Activated naive CD4-positive, alpha-beta T cell treated with anti-CD3 and anti-CD28 coated beads for 36 hours (primary cell): ENCODE measurements at regions not wholly inside any gene's neighbourhood (a gene's known extent, or its start where the extent isn't known, plus 50 kb on each side); places are given as distances from the start of the nearest gene placed in this dataset.

Experiments
- CTCF ChIA-PET: fragments of 350-600 bp; sonication (Branson Sonifier 250); formaldehyde crosslinking; loops from one replicate; lab custom pipeline; 2021; ENCODE audit warnings: antibody characterized with exemption; lab: Charles Lee
- DNase-seq: peaks from one replicate; pipeline ENCODE4 v3.0.0-alpha.2; 2020
- H3K27ac Mint-ChIP-seq: one replicate; pipeline ENCODE4 v1.8.0; 2021; ENCODE audit warnings: mild to moderate bottlenecking, mixed read lengths
- H3K27me3 Mint-ChIP-seq: one replicate; pipeline ENCODE4 v1.8.0; 2021; ENCODE audit warnings: low read depth, mixed read lengths
- H3K36me3 Mint-ChIP-seq: one replicate; pipeline ENCODE4 v1.8.0; 2021; ENCODE audit warnings: low read depth, mixed read lengths
- H3K4me1 Mint-ChIP-seq: one replicate; pipeline ENCODE4 v1.8.0; 2021; ENCODE audit warnings: low read depth, mixed read lengths
- H3K4me3 Mint-ChIP-seq: one replicate; pipeline ENCODE4 v1.8.0; 2021; ENCODE audit warnings: mild to moderate bottlenecking, moderate library complexity, mixed read lengths
- H3K9me3 Mint-ChIP-seq: one replicate; pipeline ENCODE4 v1.8.0; 2021; ENCODE audit warnings: mixed read lengths
- intact Hi-C: fragments of 100-400 bp; cut with micrococcal nuclease; formaldehyde crosslinking; loops from one replicate; pipeline ENCODE4 v1.15.1; 2023

GRCh38 chr7:84837405-84837804 lies 349.5 kb downstream of the SEMA3D start:
- intact Hi-C loops: no loop called here
- H3K27me3 Mint-ChIP-seq: no peaks in the 10 kb centered on the region
- no peak overlapping the region for H3K4me3 Mint-ChIP-seq
- H3K9me3 Mint-ChIP-seq: no peaks in the 10 kb centered on the region
- H3K4me1 Mint-ChIP-seq: no peaks in the 10 kb centered on the region
- DNase-seq: no peak
- CTCF ChIA-PET: no interaction called here
- H3K27ac Mint-ChIP-seq: no peak overlapping the region
- no peaks in the 10 kb centered on the region for H3K36me3 Mint-ChIP-seq

- Mint-ChIP-seq H3K36me3 (no peaks in the 10 kb centered on the region), H3K9me3 (no peaks in the 10 kb centered on the region), H3K4me3 (no peak overlapping the region), H3K27me3 (no peaks in the 10 kb centered on the region), H3K27ac (no peak overlapping the region), H3K4me1 (no peaks in the 10 kb centered on the region)
- no peak for DNase-seq
- CTCF ChIA-PET: no interaction called here
- intact Hi-C loops: no loop called here
Measured at GRCh38 chr7:84829719-84830118, 357.1 kb downstream of the SEMA3D start.

GRCh38 chr7:84824057-84824651 lies 362.7 kb downstream of the SEMA3D start:
- Mint-ChIP-seq H3K4me1 (no peaks in the 10 kb centered on the region), H3K9me3 (no peaks in the 10 kb centered on the region), H3K27ac (no peak overlapping the region), H3K36me3 (no peaks in the 10 kb centered on the region), H3K27me3 (peaks cover 6% of the 10 kb centered on the region), H3K4me3 (no peak overlapping the region)
- intact Hi-C loops: no loop called here
- CTCF ChIA-PET: no interaction called here
- DNase-seq: no peak

GRCh38 chr7:84823530-84823929 lies 363.3 kb downstream of the SEMA3D start:
- Mint-ChIP-seq H3K9me3 (no peaks in the 10 kb centered on the region), H3K4me3 (no peak overlapping the region), H3K27me3 (peaks cover 6% of the 10 kb centered on the region), H3K36me3 (no peaks in the 10 kb centered on the region), H3K27ac (no peak overlapping the region), H3K4me1 (no peaks in the 10 kb centered on the region)
- DNase-seq: no peak
- intact Hi-C loops: no loop called here
- CTCF ChIA-PET: no interaction called here

GRCh38 chr7:84822941-84823510 lies 363.8 kb downstream of the SEMA3D start:
- no peaks in the 10 kb centered on the region for H3K36me3 Mint-ChIP-seq
- no peak overlapping the region for H3K4me3 Mint-ChIP-seq
- no peaks in the 10 kb centered on the region for H3K9me3 Mint-ChIP-seq
- CTCF ChIA-PET: no interaction called here
- intact Hi-C loops: no loop called here
- peaks cover 6% of the 10 kb centered on the region for H3K27me3 Mint-ChIP-seq
- no peak overlapping the region for H3K27ac Mint-ChIP-seq
- H3K4me1 Mint-ChIP-seq: no peaks in the 10 kb centered on the region
- DNase-seq: no peak

GRCh38 chr7:84821671-84822534 lies 365.0 kb downstream of the SEMA3D start:
- intact Hi-C loops: no loop called here
- H3K9me3 Mint-ChIP-seq: no peaks in the 10 kb centered on the region
- no peaks in the 10 kb centered on the region for H3K36me3 Mint-ChIP-seq
- H3K4me1 Mint-ChIP-seq: no peaks in the 10 kb centered on the region
- H3K4me3 Mint-ChIP-seq: no peak overlapping the region
- no peak for DNase-seq
- CTCF ChIA-PET: no interaction called here
- H3K27ac Mint-ChIP-seq: no peak overlapping the region
- peaks cover 6% of the 10 kb centered on the region for H3K27me3 Mint-ChIP-seq

GRCh38 chr7:84820481-84820880 lies 366.4 kb downstream of the SEMA3D start:
- no peak for DNase-seq
- CTCF ChIA-PET: no interaction called here
- Mint-ChIP-seq H3K4me3 (no peak overlapping the region), H3K4me1 (no peaks in the 10 kb centered on the region), H3K36me3 (no peaks in the 10 kb centered on the region), H3K27me3 (peaks cover 6% of the 10 kb centered on the region), H3K9me3 (no peaks in the 10 kb centered on the region), H3K27ac (no peak overlapping the region)
- intact Hi-C loops: no loop called here

GRCh38 chr7:84817016-84817415 lies 369.8 kb downstream of the SEMA3D start:
- no peak for DNase-seq
- intact Hi-C loops: no loop called here
- Mint-ChIP-seq H3K4me3 (no peak overlapping the region), H3K36me3 (no peaks in the 10 kb centered on the region), H3K27me3 (peaks cover 2% of the 10 kb centered on the region), H3K27ac (no peak overlapping the region), H3K4me1 (no peaks in the 10 kb centered on the region), H3K9me3 (no peaks in the 10 kb centered on the region)
- CTCF ChIA-PET: no interaction called here

- intact Hi-C loops: no loop called here
- H3K9me3 Mint-ChIP-seq: no peaks in the 10 kb centered on the region
- H3K36me3 Mint-ChIP-seq: no peaks in the 10 kb centered on the region
- CTCF ChIA-PET: no interaction called here
- no peak for DNase-seq
- H3K4me1 Mint-ChIP-seq: no peaks in the 10 kb centered on the region
- no peak overlapping the region for H3K4me3 Mint-ChIP-seq
- H3K27me3 Mint-ChIP-seq: no peaks in the 10 kb centered on the region
- no peak overlapping the region for H3K27ac Mint-ChIP-seq
Measured at GRCh38 chr7:84813376-84813775, 373.5 kb downstream of the SEMA3D start.

- intact Hi-C loops: no loop called here
- Mint-ChIP-seq H3K27ac (no peak overlapping the region), H3K4me3 (no peak overlapping the region), H3K27me3 (no peaks in the 10 kb centered on the region), H3K9me3 (no peaks in the 10 kb centered on the region), H3K36me3 (no peaks in the 10 kb centered on the region), H3K4me1 (no peaks in the 10 kb centered on the region)
- CTCF ChIA-PET: no interaction called here
- DNase-seq: no peak
Measured at GRCh38 chr7:84812021-84812420, 374.8 kb downstream of the SEMA3D start.

GRCh38 chr7:84811362-84811761 lies 375.5 kb downstream of the SEMA3D start:
- H3K36me3 Mint-ChIP-seq: no peaks in the 10 kb centered on the region
- H3K4me3 Mint-ChIP-seq: no peak overlapping the region
- H3K4me1 Mint-ChIP-seq: no peaks in the 10 kb centered on the region
- no peak for DNase-seq
- intact Hi-C loops: no loop called here
- CTCF ChIA-PET: no interaction called here
- no peaks in the 10 kb centered on the region for H3K9me3 Mint-ChIP-seq
- H3K27me3 Mint-ChIP-seq: no peaks in the 10 kb centered on the region
- no peak overlapping the region for H3K27ac Mint-ChIP-seq

GRCh38 chr7:84809877-84810276 lies 377.0 kb downstream of the SEMA3D start:
- intact Hi-C loops: no loop called here
- Mint-ChIP-seq H3K9me3 (no peaks in the 10 kb centered on the region), H3K36me3 (no peaks in the 10 kb centered on the region), H3K4me1 (no peaks in the 10 kb centered on the region), H3K27ac (no peak overlapping the region), H3K27me3 (no peaks in the 10 kb centered on the region), H3K4me3 (no peak overlapping the region)
- CTCF ChIA-PET: no interaction called here
- DNase-seq: no peak

- H3K4me1 Mint-ChIP-seq: no peaks in the 10 kb centered on the region
- peaks cover 2% of the 10 kb centered on the region for H3K9me3 Mint-ChIP-seq
- H3K36me3 Mint-ChIP-seq: no peaks in the 10 kb centered on the region
- no peak overlapping the region for H3K27ac Mint-ChIP-seq
- intact Hi-C loops: no loop called here
- no peak overlapping the region for H3K4me3 Mint-ChIP-seq
- CTCF ChIA-PET: no interaction called here
- no peaks in the 10 kb centered on the region for H3K27me3 Mint-ChIP-seq
- no peak for DNase-seq
Measured at GRCh38 chr7:84803979-84804378, 382.9 kb downstream of the SEMA3D start.
